ENCODE measurements at regions not wholly inside any gene's neighbourhood (a gene's known extent, or its start where the extent isn't known, plus 50 kb on each side); places are given as distances from the start of the nearest gene placed in this dataset.

GRCh38 chr13:54927538-54927937 is 1898.9 kb downstream of the OLFM4 start:
- no peak for DNase-seq (ENCODE audit: low spot score)
- no peaks in the 10 kb centered on the region for H3K36me3 Mint-ChIP-seq
- H3K4me1 Mint-ChIP-seq (ENCODE audit: low read depth in 2 of 2), result no peaks in the 10 kb centered on the region
- H3K27ac Mint-ChIP-seq, result no peak overlapping the region
- H3K27me3 Mint-ChIP-seq, result no peaks in the 10 kb centered on the region
- H3K9me3 Mint-ChIP-seq, result peaks cover 29% of the 10 kb centered on the region
- H3K4me3 Mint-ChIP-seq, result no peak overlapping the region
- no peak for ATAC-seq

- Mint-ChIP-seq H3K4me1 (ENCODE audit: low read depth in 2 of 2) (no peaks in the 10 kb centered on the region), H3K9me3 (peaks cover 28% of the 10 kb centered on the region), H3K27ac (no peak overlapping the region), H3K36me3 (no peaks in the 10 kb centered on the region), H3K27me3 (no peaks in the 10 kb centered on the region), H3K4me3 (no peak overlapping the region)
- DNase-seq (ENCODE audit: low spot score), result no peak
- no peak for ATAC-seq
Observed at GRCh38 chr13:54928071-54928470, 1899.5 kb downstream of the OLFM4 start.

GRCh38 chr13:54934121-54934520 is 1905.5 kb downstream of the OLFM4 start:
- Mint-ChIP-seq H3K27me3 (no peaks in the 10 kb centered on the region), H3K36me3 (no peaks in the 10 kb centered on the region), H3K9me3 (peaks cover 22% of the 10 kb centered on the region), H3K27ac (no peak overlapping the region), H3K4me3 (no peak overlapping the region), H3K4me1 (ENCODE audit: low read depth in 2 of 2) (no peaks in the 10 kb centered on the region)
- ATAC-seq, result no peak
- DNase-seq (ENCODE audit: low spot score), result no peak

GRCh38 chr13:54945973-54946372 is 1917.4 kb downstream of the OLFM4 start:
- no peak for DNase-seq (ENCODE audit: low spot score)
- Mint-ChIP-seq H3K36me3 (no peaks in the 10 kb centered on the region), H3K27ac (no peak overlapping the region), H3K9me3 (peaks cover 18% of the 10 kb centered on the region), H3K4me1 (ENCODE audit: low read depth in 2 of 2) (no peaks in the 10 kb centered on the region), H3K4me3 (no peak overlapping the region), H3K27me3 (no peaks in the 10 kb centered on the region)
- no peak for ATAC-seq

GRCh38 chr13:54949735-54950134 is 1921.1 kb downstream of the OLFM4 start:
- no peaks in the 10 kb centered on the region for H3K36me3 Mint-ChIP-seq
- H3K27me3 Mint-ChIP-seq, result no peaks in the 10 kb centered on the region
- H3K9me3 Mint-ChIP-seq, result peaks cover 19% of the 10 kb centered on the region
- H3K27ac Mint-ChIP-seq, result no peak overlapping the region
- DNase-seq (ENCODE audit: low spot score) (no peak), ATAC-seq (no peak)
- H3K4me3 Mint-ChIP-seq, result no peak overlapping the region
- H3K4me1 Mint-ChIP-seq (ENCODE audit: low read depth in 2 of 2), result no peaks in the 10 kb centered on the region

- no peaks in the 10 kb centered on the region for H3K4me1 Mint-ChIP-seq (ENCODE audit: low read depth in 2 of 2)
- no peak for DNase-seq (ENCODE audit: low spot score)
Observed at GRCh38 chr13:54950546-54950945, 1921.9 kb downstream of the OLFM4 start.

GRCh38 chr13:54953786-54954185 is 1925.2 kb downstream of the OLFM4 start:
- Mint-ChIP-seq H3K4me3 (no peak overlapping the region), H3K27ac (no peak overlapping the region), H3K36me3 (no peaks in the 10 kb centered on the region), H3K27me3 (no peaks in the 10 kb centered on the region), H3K4me1 (ENCODE audit: low read depth in 2 of 2) (no peaks in the 10 kb centered on the region), H3K9me3 (peaks cover 14% of the 10 kb centered on the region)
- DNase-seq (ENCODE audit: low spot score), result no peak
- ATAC-seq, result no peak

More at GRCh38 chr13:54950546-54950945, 1921.9 kb downstream of the OLFM4 start:
- Mint-ChIP-seq H3K27ac (no peak overlapping the region), H3K36me3 (no peaks in the 10 kb centered on the region), H3K9me3 (peaks cover 21% of the 10 kb centered on the region), H3K27me3 (no peaks in the 10 kb centered on the region), H3K4me3 (no peak overlapping the region)
- ATAC-seq, result no peak

- no peaks in the 10 kb centered on the region for H3K27me3 Mint-ChIP-seq
- H3K4me1 Mint-ChIP-seq (ENCODE audit: low read depth in 2 of 2), result no peaks in the 10 kb centered on the region
- H3K36me3 Mint-ChIP-seq, result peaks cover 5% of the 10 kb centered on the region
- DNase-seq (ENCODE audit: low spot score), result no peak
- no peak for ATAC-seq
- H3K9me3 Mint-ChIP-seq, result peaks cover 22% of the 10 kb centered on the region
- no peak overlapping the region for H3K27ac Mint-ChIP-seq
- no peak overlapping the region for H3K4me3 Mint-ChIP-seq
Observed at GRCh38 chr13:54958781-54959180, 1930.2 kb downstream of the OLFM4 start.

GRCh38 chr13:54965881-54966280 is 1937.3 kb downstream of the OLFM4 start:
- Mint-ChIP-seq H3K9me3 (peaks cover 14% of the 10 kb centered on the region), H3K4me3 (no peak overlapping the region), H3K27me3 (no peaks in the 10 kb centered on the region), H3K4me1 (ENCODE audit: low read depth in 2 of 2) (no peaks in the 10 kb centered on the region), H3K27ac (no peak overlapping the region), H3K36me3 (peaks cover 10% of the 10 kb centered on the region)
- DNase-seq (ENCODE audit: low spot score), result no peak
- no peak for ATAC-seq

GRCh38 chr13:54972838-54973237 is 1944.2 kb downstream of the OLFM4 start:
- H3K27ac Mint-ChIP-seq, result no peak overlapping the region
- no peaks in the 10 kb centered on the region for H3K27me3 Mint-ChIP-seq
- peaks cover 14% of the 10 kb centered on the region for H3K9me3 Mint-ChIP-seq
- no peak for ATAC-seq
- no peaks in the 10 kb centered on the region for H3K36me3 Mint-ChIP-seq
- DNase-seq (ENCODE audit: low spot score), result no peak
- no peak overlapping the region for H3K4me3 Mint-ChIP-seq
- no peaks in the 10 kb centered on the region for H3K4me1 Mint-ChIP-seq (ENCODE audit: low read depth in 2 of 2)

GRCh38 chr13:54975676-54976075 is 1947.1 kb downstream of the OLFM4 start:
- H3K4me1 Mint-ChIP-seq (ENCODE audit: low read depth in 2 of 2), result no peaks in the 10 kb centered on the region
- no peak for ATAC-seq
- no peaks in the 10 kb centered on the region for H3K36me3 Mint-ChIP-seq
- H3K4me3 Mint-ChIP-seq, result no peak overlapping the region
- DNase-seq (ENCODE audit: low spot score), result no peak
- no peak overlapping the region for H3K27ac Mint-ChIP-seq
- no peaks in the 10 kb centered on the region for H3K27me3 Mint-ChIP-seq
- peaks cover 12% of the 10 kb centered on the region for H3K9me3 Mint-ChIP-seq

GRCh38 chr13:54980651-54981050 is 1952.0 kb downstream of the OLFM4 start:
- no peak for ATAC-seq
- peaks cover 12% of the 10 kb centered on the region for H3K9me3 Mint-ChIP-seq
- H3K27me3 Mint-ChIP-seq, result no peaks in the 10 kb centered on the region
- H3K36me3 Mint-ChIP-seq, result peaks cover 5% of the 10 kb centered on the region
- no peaks in the 10 kb centered on the region for H3K4me1 Mint-ChIP-seq (ENCODE audit: low read depth in 2 of 2)
- no peak overlapping the region for H3K4me3 Mint-ChIP-seq
- no peak overlapping the region for H3K27ac Mint-ChIP-seq
- no peak for DNase-seq (ENCODE audit: low spot score)

- Mint-ChIP-seq H3K27ac (no peak overlapping the region), H3K9me3 (peaks cover 24% of the 10 kb centered on the region), H3K4me1 (ENCODE audit: low read depth in 2 of 2) (no peaks in the 10 kb centered on the region), H3K36me3 (peaks cover 4% of the 10 kb centered on the region), H3K27me3 (no peaks in the 10 kb centered on the region), H3K4me3 (no peak overlapping the region)
- DNase-seq (ENCODE audit: low spot score) (no peak), ATAC-seq (no peak)
Observed at GRCh38 chr13:54989418-54989817, 1960.8 kb downstream of the OLFM4 start.

- ATAC-seq, result no peak
- Mint-ChIP-seq H3K36me3 (no peaks in the 10 kb centered on the region), H3K27me3 (no peaks in the 10 kb centered on the region), H3K9me3 (peaks cover 14% of the 10 kb centered on the region), H3K4me3 (no peak overlapping the region), H3K27ac (no peak overlapping the region), H3K4me1 (ENCODE audit: low read depth in 2 of 2) (no peaks in the 10 kb centered on the region)
- no peak for DNase-seq (ENCODE audit: low spot score)
Observed at GRCh38 chr13:54999399-54999907, 1970.8 kb downstream of the OLFM4 start.

- Mint-ChIP-seq H3K27me3 (no peaks in the 10 kb centered on the region), H3K36me3 (no peaks in the 10 kb centered on the region), H3K4me1 (ENCODE audit: low read depth in 2 of 2) (no peaks in the 10 kb centered on the region), H3K4me3 (no peak overlapping the region), H3K27ac (no peak overlapping the region), H3K9me3 (peaks cover 14% of the 10 kb centered on the region)
- DNase-seq (ENCODE audit: low spot score) (no peak), ATAC-seq (no peak)
Observed at GRCh38 chr13:55000043-55000442, 1971.4 kb downstream of the OLFM4 start.

Measured in natural killer cell treated with Interleukin-12 subunit alpha and Interleukin-12 subunit beta and Interleukin-15 and Interleukin-18, amount 100 ng/mL, for 72 hours (primary cell).